GM10248 (cell line): ENCODE measurements at regions not wholly inside any gene's neighbourhood (a gene's known extent, or its start where the extent isn't known, plus 50 kb on each side); places are given as distances from the start of the nearest gene placed in this dataset.

Experiments
- CTCF ChIA-PET: fragments of 300-600 bp; sonication (Branson Sonifier 250); formaldehyde crosslinking; extraction: SDS; loops from one replicate; lab custom pipeline; 2021; ENCODE audit warnings: antibody characterized with exemption; lab: Yijun Ruan, JAX
- POLR2A ChIA-PET: fragments of 350-650 bp; sonication (Branson Sonifier 250); formaldehyde crosslinking; extraction: SDS; loops from one replicate; lab custom pipeline; 2020; ENCODE audit warnings: antibody characterized with exemption; lab: Yijun Ruan, JAX
- DNase-seq: peaks from one replicate; pipeline ENCODE4 v3.0.0; 2012; ENCODE audit errors: extremely low spot score
- TF ChIP-seq, protein P1 (sequence below): IDR thresholded peaks from 2 replicates; pipeline ENCODE4 v1.5.1; 2012; ENCODE audit warnings: mild to moderate bottlenecking, low read depth; ENCODE audit errors: extremely low read depth, missing control alignments, control extremely low read depth

DNA sequence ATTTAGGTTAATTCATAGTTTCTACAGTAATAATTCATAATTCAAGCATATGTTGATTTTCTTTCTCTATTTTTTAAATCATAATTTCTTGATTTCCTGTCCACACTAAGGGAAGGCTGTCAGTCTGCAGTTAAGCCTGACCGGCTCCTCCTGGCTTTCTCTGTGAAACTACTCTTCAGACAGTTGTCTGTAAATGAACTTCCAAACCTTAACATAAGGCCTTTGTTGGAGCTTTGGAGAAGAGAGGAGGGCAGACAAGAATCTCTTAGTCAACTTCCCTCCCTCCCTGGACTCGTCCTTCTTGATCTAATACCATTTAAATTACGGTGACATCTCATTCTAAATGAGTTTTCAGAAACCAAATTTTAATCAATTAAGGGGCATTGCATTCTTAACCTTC, 404.1 kb upstream of the ST6GAL2 start:
- ChIA-PET POLR2A (no interaction called here), CTCF (no interaction called here)
- TF ChIP-seq, protein P1, sequence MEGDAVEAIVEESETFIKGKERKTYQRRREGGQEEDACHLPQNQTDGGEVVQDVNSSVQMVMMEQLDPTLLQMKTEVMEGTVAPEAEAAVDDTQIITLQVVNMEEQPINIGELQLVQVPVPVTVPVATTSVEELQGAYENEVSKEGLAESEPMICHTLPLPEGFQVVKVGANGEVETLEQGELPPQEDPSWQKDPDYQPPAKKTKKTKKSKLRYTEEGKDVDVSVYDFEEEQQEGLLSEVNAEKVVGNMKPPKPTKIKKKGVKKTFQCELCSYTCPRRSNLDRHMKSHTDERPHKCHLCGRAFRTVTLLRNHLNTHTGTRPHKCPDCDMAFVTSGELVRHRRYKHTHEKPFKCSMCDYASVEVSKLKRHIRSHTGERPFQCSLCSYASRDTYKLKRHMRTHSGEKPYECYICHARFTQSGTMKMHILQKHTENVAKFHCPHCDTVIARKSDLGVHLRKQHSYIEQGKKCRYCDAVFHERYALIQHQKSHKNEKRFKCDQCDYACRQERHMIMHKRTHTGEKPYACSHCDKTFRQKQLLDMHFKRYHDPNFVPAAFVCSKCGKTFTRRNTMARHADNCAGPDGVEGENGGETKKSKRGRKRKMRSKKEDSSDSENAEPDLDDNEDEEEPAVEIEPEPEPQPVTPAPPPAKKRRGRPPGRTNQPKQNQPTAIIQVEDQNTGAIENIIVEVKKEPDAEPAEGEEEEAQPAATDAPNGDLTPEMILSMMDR, result no peak
- DNase-seq, result no peak

DNA sequence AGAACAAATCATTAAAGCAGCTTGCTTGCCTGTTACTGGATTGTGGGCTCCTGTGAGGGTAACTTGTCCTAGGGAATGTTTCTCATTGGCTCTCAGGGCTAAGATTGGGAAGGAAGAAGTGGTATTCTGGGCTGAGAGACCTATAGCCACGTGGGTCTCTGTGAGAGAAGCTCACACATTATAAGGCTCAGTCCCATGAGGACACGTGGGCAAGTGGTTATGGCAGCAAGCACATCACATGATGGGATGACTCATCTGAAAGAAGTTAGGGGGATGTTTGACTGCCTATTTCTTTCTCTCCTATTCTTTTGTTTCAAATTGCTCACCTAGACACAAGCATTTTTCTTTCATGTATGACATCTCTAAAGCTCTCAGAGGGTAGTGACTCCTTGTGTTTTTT, 418.0 kb upstream of the ST6GAL2 start:
- POLR2A ChIA-PET, result no interaction called here
- DNase-seq, result no peak
- CTCF ChIA-PET, result interaction anchor here (1.4 kb wide), 1 partner anchor 19 kb away, joined by 3 read pairs; no protein-coding TSS in a partner anchor
- TF ChIP-seq, protein P1, result no peak

DNA sequence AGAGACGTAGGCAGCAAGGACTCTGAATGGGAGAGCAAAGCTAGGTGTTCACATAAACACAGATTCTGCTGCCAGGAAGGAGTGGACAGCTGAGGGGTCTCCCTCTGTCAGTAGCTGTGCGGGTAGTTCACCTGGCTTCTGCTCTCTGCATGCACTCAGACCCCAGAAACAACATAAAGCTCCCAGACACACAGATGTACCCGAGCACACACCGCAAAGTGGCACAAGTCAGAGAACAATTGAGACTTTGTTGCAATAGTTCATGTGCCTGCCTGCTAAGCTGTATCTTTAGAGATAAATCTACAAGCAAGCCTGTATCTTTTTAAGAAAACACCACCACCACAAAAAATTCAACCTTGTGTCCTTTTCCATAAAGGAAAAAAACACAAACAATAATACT, 420.0 kb upstream of the ST6GAL2 start:
- DNase-seq, result no peak
- ChIA-PET CTCF (interaction anchor here (0.7 to 1.4 kb wide), 3 partner anchors 9 to 36 kb away, joined by 3 read pairs; no protein-coding TSS in a partner anchor), POLR2A (no interaction called here)
- TF ChIP-seq, protein P1, result no peak

DNA sequence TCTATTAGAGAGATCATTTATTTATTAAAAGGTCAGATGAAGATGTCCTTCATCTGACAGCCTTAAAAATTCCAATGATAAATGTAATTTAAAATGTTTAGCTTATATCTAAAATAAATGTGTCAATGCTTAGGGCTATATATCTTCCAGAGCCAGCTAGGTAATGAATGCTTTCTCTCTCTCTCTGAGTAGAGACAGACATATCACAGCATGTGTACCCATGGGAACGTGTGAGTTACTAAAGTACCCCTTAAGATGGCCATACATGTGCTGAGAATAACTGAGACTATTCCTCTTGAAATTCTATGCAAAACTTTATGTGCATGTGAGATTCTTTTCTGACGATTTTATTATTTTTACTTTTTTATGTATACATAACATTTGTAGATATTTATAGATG, 420.9 kb upstream of the ST6GAL2 start:
- ChIA-PET POLR2A (no interaction called here), CTCF (no interaction called here)
- TF ChIP-seq, protein P1, result no peak
- no peak for DNase-seq

DNA sequence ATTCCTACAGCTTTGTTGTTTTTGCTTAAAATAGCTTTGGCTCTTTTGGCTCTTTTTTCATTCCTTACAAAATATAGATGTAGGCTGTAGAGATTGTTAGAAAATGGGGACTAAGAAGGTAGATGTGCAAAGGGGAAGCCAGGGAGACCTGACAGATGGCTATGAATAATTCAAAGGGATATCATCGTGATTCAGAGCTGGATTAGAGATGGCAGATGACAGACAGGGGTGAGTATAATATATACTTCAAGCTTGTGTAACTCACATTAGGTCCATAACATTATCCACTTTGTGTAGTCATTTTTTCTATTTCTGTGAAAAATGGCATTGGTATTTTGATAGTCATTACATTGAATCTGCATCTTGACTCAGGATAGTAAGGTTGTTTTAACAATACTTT, 422.9 kb upstream of the ST6GAL2 start:
- POLR2A ChIA-PET, result no interaction called here
- CTCF ChIA-PET, result interaction anchor here (0.9 kb wide), 1 partner anchor 18 kb away, joined by 4 read pairs; no protein-coding TSS in a partner anchor
- no peak for DNase-seq
- TF ChIP-seq, protein P1, result no peak

DNA sequence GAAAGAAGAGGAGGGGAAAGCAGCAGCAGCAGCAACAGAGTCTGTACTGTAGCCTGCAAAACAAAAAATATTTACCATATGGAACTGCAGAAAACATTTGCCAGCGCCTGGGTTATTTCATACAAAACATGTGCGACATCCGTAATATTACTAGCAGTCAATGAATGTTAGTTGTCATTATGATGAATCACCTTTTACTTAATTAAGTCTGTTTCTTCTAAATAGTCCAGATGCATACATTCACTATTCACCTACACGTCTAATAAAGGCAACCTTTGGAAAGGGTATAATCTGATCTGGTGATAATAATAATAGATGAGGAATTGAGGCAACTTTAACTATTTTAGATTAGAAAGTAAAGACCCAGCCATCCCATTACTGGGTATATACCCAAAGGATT, 426.3 kb upstream of the ST6GAL2 start:
- ChIA-PET POLR2A (no interaction called here), CTCF (interaction anchor here (1.2 kb wide), 1 partner anchor 9 kb away, joined by 4 read pairs; no protein-coding TSS in a partner anchor)

More for the DNA sequence above, 426.3 kb upstream of the ST6GAL2 start:
- TF ChIP-seq, protein P1, result no peak
- no peak for DNase-seq
